ENCODE measurements at regions not wholly inside any gene's neighbourhood (a gene's known extent, or its start where the extent isn't known, plus 50 kb on each side); places are given as distances from the start of the nearest gene placed in this dataset.
A peak's percentile ranks its signal among the peaks of the same experiment; 100 is the strongest.

- ChIA-PET CTCF (no interaction called here), POLR2A (no interaction called here)
- no peaks in the 10 kb centered on the region for H3K9me3 ChIP-seq
- TF ChIP-seq KDM1A (IDR thresholded peaks at IDR 0.05; ENCODE audit: low read depth), result no peak
- TF ChIP-seq CBX8 (IDR thresholded peaks at IDR 0.05), result no peak
- no peak for TF ChIP-seq BHLHE40 (IDR thresholded peaks at IDR 0.05; ENCODE audit: low read depth, low read length)
- TF ChIP-seq CTCF (IDR thresholded peaks at IDR 0.05), result no peak
- no peak for TF ChIP-seq PBX3 (IDR thresholded peaks at IDR 0.05)
- no peak for TF ChIP-seq ELK1 (IDR thresholded peaks at IDR 0.05; ENCODE audit: low read depth, low read length)
- no peak for TF ChIP-seq MYC (IDR thresholded peaks at IDR 0.05; ENCODE audit: borderline replicate concordance, low read length)
- no peak for TF ChIP-seq FOSB (CRISPR knock-in tag; IDR thresholded peaks at IDR 0.05)
- no peak for TF ChIP-seq FOSL2 (IDR thresholded peaks at IDR 0.05)
- no peak for TF ChIP-seq FOSL2 (CRISPR knock-in tag; IDR thresholded peaks at IDR 0.05)
- TF ChIP-seq ZSCAN20 (CRISPR knock-in tag; IDR thresholded peaks at IDR 0.05), result no peak
- TF ChIP-seq HOXA7 (CRISPR knock-in tag; IDR thresholded peaks at IDR 0.05), result no peak
- no peak for TF ChIP-seq ATOH8 (CRISPR knock-in tag; IDR thresholded peaks at IDR 0.05; ENCODE audit: low read depth)
- no peak for TF ChIP-seq HMGXB4 (CRISPR knock-in tag; IDR thresholded peaks at IDR 0.05; ENCODE audit: borderline replicate concordance)
- TF ChIP-seq SREBF2 (IDR thresholded peaks at IDR 0.05), result no peak
- TF ChIP-seq MAFK (IDR thresholded peaks at IDR 0.05; ENCODE audit: partially characterized antibody), result no peak
- no peak for TF ChIP-seq TP53 (CRISPR knock-in tag; IDR thresholded peaks at IDR 0.05)
- H3K4me1 ChIP-seq, result no peaks in the 10 kb centered on the region
- no peak overlapping the region for H3K4me3 ChIP-seq
- H3K27ac ChIP-seq, result peak overlapping the region in 1 of 2 experiments; percentile 58; a peak in 2 of 6 replicates
- ATAC-seq (no peak), DNase-seq (ENCODE audit: low read depth in 1 of 2, low spot score in 1 of 2) (no peak), FAIRE-seq (no peak)
- no peak overlapping the region for H3K4me2 ChIP-seq
- 72% methylated on average over 17 of the region's 17 CpGs for WGBS (ENCODE audit: missing lambda C conversion rate)
Measured at GRCh38 chr20:57834306-57835073, 124.7 kb upstream of the PMEPA1 start.

GRCh38 chr20:57831993-57832585 lies 122.3 kb upstream of the PMEPA1 start:
- FAIRE-seq (no peak), DNase-seq (ENCODE audit: low read depth in 1 of 2, low spot score in 1 of 2) (no peak), ATAC-seq (no peak)
- POLR2A ChIA-PET, result no interaction called here
- CTCF ChIA-PET, result interaction anchor here (1.3 to 1.4 kb wide), 2 partner anchors 24 to 40 kb away, joined by 4 read pairs; no protein-coding TSS in a partner anchor
- Histone ChIP-seq H3K4me2 (no peak overlapping the region), H3K4me1 (no peaks in the 10 kb centered on the region), H3K4me3 (no peak overlapping the region), H3K9me3 (no peaks in the 10 kb centered on the region), H3K27ac (peak overlapping the region in 1 of 2 experiments; percentile 50; a peak in 2 of 6 replicates)
- 68% methylated on average over 8 of the region's 8 CpGs for WGBS (ENCODE audit: missing lambda C conversion rate)
- TF ChIP-seq ESRRA (IDR thresholded peaks at IDR 0.05; ENCODE audit: borderline replicate concordance, low read length) (no peak), MAZ (IDR thresholded peaks at IDR 0.05; ENCODE audit: borderline replicate concordance, low read depth, low read length) (no peak), GATA3 (IDR thresholded peaks at IDR 0.05; ENCODE audit: borderline replicate concordance) (no peak), RAD21 (conservative IDR thresholded peaks at IDR 0.05 in 1 of 2, IDR thresholded peaks at IDR 0.05 in 1 of 2) (no peak), POLR2AphosphoS2 (conservative IDR thresholded peaks at IDR 0.05; ENCODE audit: low read length) (no peak), CEBPB (IDR thresholded peaks at IDR 0.05) (no peak), NFE2L2 (conservative IDR thresholded peaks at IDR 0.05; ENCODE audit: low read length) (no peak), SREBF2 (IDR thresholded peaks at IDR 0.05) (no peak), CTCF (IDR thresholded peaks at IDR 0.05) (no peak)

Measured in A549 (cell line).